Fibroblast of villous mesenchyme (primary cell): ENCODE measurements at regions not wholly inside any gene's neighbourhood (a gene's known extent, or its start where the extent isn't known, plus 50 kb on each side); places are given as distances from the start of the nearest gene placed in this dataset.

Experiments used
- DNase-seq: peaks from one replicate; pipeline ENCODE4 v3.0.0-alpha.2; 2010; ENCODE audit warnings: low read depth
- H3K4me3 ChIP-seq: 2 replicates; pipeline ENCODE4 v1.5.1; 2011; ENCODE audit warnings: low read depth, mild to moderate bottlenecking, low read length
- CTCF ChIP-seq: IDR thresholded peaks from 2 replicates; pipeline ENCODE4 v1.5.1; 2012; ENCODE audit warnings: low read depth, mild to moderate bottlenecking, low read length; ENCODE audit not compliant: insufficient read depth

DNA sequence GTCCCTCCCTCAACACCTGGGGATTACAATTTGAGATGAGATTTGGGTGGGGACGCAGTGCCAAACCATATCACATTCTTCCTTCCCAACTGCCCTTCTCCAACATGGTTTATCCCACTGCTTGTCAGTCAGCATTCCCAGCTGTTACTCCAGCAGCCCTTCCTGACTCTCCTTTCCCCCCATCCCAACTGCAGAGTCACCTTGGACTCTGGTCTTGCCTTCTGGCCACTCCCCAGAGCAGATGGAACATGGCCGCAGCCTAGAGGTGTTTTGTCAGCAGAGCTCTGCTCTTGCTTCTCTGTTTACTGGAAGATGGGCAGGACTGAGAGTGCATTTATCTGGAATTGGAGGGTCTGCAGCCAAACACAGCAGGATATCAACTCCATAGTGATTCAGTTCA is 51.2 kb upstream of the MEX3C start:
- no peak overlapping the region for H3K4me3 ChIP-seq
- TF ChIP-seq CTCF, result no peak
- no peak for DNase-seq

GRCh38 chr18:51250006-51250405 is 52.5 kb upstream of the MEX3C start:
- no peak overlapping the region for H3K4me3 ChIP-seq
- no peak for TF ChIP-seq CTCF
- DNase-seq, result no peak

- TF ChIP-seq CTCF, result no peak
- DNase-seq, result no peak
- no peak overlapping the region for H3K4me3 ChIP-seq
Measured at GRCh38 chr18:51250458-51251024, 53.1 kb upstream of the MEX3C start.

DNA sequence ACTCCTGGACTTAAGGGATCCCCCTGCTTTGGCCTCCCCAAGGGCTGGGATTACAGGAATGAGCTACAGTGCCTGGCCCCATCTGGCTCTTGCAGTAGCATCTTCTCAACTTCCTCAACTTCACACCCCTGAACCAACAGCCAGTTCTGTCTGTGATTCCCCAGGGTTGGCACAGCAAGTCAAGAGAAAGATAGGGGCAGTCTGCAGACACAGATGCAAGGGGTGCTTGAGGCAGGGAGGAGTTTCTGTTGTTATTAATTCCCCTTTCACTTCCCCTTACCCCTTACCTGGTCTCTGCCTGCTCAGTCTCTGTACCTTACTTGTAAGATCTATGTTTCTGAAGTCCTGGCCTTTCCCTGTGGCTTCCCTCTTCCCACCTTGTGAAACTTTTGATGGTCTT is 54.1 kb upstream of the MEX3C start:
- no peak overlapping the region for H3K4me3 ChIP-seq
- DNase-seq, result no peak
- TF ChIP-seq CTCF, result no peak

- no peak for TF ChIP-seq CTCF
- DNase-seq, result no peak
- no peak overlapping the region for H3K4me3 ChIP-seq
Measured at GRCh38 chr18:51253476-51253875, 56.0 kb upstream of the MEX3C start.

- TF ChIP-seq CTCF, result no peak
- H3K4me3 ChIP-seq, result no peak overlapping the region
- DNase-seq, result peak; percentile 61
Measured at GRCh38 chr18:51255693-51256092, 58.2 kb upstream of the MEX3C start.

DNA sequence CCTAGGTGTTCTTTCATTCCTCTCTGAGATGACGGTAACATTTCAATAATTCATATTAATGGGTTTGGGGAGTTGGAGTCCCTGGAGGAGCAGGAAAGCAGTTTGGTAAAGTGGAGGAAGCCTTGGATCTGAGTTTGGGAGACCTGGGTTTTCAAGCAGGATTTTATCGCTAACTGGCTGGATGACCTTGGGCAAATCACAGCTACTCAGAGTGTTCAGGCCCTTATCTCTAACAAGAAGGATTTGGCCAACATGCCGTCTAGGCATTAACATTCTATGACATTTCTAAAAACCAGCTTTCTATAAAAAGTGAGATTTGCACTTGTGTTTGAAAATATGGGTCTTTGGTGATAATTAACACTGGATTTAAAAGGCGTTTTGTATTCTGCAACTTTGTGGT is 59.7 kb upstream of the MEX3C start:
- TF ChIP-seq CTCF, result no peak
- DNase-seq, result no peak
- no peak overlapping the region for H3K4me3 ChIP-seq
